T-helper 17 cell (primary cell): ENCODE measurements at regions not wholly inside any gene's neighbourhood (a gene's known extent, or its start where the extent isn't known, plus 50 kb on each side); places are given as distances from the start of the nearest gene placed in this dataset.

Experiments used
- ATAC-seq: fragments of 150-1000 bp; cut with Tn5 transposase; 2 replicates; pipeline ENCODE4 v1.10.0; 2021; ENCODE audit warnings: mild to moderate bottlenecking, moderate library complexity
- DNase-seq, 3 donors: peaks; one replicate each; pipeline versions ENCODE4 v3.0.0 to v3.0.0-alpha.2; 2020 to 2021
- H3K9me3 ChIP-seq: one replicate; pipeline ENCODE4 v1.7.0; 2013; ENCODE audit warnings: low read length, mild to moderate bottlenecking; ENCODE audit not compliant: control insufficient read depth, poor library complexity, severe bottlenecking
- H3K27ac Mint-ChIP-seq: one replicate; pipeline ENCODE4 v1.8.0; 2022; ENCODE audit warnings: mild to moderate bottlenecking, moderate library complexity, mixed read lengths
- H3K27me3 Mint-ChIP-seq: one replicate; pipeline ENCODE4 v1.8.0; 2022; ENCODE audit warnings: mixed read lengths
- H3K36me3 Mint-ChIP-seq: one replicate; pipeline ENCODE4 v1.8.0; 2022; ENCODE audit warnings: low read depth, mixed read lengths
- H3K4me1 Mint-ChIP-seq: one replicate; pipeline ENCODE4 v1.8.0; 2022; ENCODE audit warnings: mild to moderate bottlenecking, mixed read lengths
- H3K4me3 Mint-ChIP-seq: one replicate; pipeline ENCODE4 v1.8.0; 2022; ENCODE audit warnings: mild to moderate bottlenecking, moderate library complexity, mixed read lengths

DNA sequence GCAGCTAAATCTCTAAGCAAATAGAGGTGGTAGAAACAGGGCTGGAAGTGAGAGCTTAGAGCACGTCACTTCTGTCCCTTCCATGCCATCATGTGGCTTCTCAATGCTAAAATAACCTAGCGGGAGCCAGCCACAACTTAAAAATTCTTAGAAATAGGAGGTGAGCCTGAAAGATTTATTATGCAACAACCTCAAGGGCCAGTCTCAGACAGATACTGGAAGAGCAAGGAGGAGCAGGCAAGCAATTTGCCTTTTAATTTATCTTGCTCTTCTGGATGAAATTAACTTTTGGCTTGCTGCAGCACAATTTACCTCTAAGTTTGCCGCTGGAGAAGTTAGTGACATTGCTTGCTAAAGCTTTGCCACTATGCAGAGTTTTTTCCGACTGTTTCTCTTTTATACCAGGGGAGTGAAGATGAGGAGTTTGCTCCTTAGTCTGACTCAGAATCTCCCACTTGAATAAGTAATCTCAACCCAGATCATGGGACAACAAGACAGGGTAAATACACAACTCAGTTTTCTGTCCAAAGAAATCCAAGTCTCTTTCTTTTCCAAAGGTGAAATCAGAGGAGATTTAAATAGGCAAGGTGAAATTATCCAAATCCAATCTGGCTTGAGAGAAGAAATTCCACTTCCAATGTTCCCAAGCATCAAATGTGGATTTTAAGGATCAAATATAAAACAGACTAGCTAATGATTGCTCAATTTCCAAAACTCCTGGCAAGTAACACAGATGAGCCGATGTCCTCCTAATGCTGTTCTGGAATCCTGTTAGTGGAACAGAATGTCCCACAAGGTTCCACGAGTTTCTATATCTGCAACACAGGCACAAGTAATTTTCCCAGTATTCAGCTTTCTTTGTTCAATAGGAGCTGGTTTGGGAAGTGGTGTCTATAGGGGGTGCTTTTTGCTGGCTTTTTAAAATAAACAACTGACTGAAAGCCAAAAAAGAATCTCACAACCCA, 329.4 kb upstream of the RORA start:
- DNase-seq (no peak), ATAC-seq (no peak)
- Mint-ChIP-seq H3K27me3 (peaks cover 21% of the 10 kb centered on the region), H3K4me3 (no peak overlapping the region), H3K4me1 (no peaks in the 10 kb centered on the region), H3K27ac (no peak overlapping the region), H3K36me3 (no peaks in the 10 kb centered on the region)
- no peaks in the 10 kb centered on the region for H3K9me3 ChIP-seq

DNA sequence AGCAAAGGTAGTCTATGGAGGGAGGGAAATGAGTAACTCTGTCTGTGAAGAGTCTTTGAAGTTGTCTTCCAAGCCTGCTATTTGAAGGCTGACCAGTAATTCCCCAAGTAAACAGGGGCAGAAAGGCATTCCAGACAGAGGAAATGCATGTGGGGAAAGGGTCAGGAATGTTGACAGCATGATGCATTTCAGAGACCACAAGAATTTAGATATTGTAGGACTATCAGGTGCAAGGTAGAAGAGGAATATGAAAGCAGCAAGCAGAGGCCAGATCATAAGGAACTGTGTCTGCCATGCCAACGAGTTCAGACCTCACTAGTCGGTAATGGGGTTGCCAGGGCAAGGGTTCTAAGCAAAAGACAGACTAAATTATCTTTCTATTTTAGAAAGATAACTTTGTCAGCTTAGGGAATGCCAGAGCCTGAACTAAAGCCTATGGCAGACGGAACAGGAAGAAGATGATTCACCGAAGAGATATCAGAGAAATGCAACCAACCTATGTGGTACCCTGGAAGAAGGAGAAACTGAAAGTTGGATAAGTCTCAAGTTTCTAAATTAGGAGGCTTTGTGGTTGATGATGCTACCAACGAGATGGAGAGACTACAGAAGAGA, 327.0 kb upstream of the RORA start:
- H3K36me3 Mint-ChIP-seq = peaks cover 2% of the 10 kb centered on the region
- no peak for ATAC-seq
- H3K4me1 Mint-ChIP-seq = no peaks in the 10 kb centered on the region
- no peak for DNase-seq
- H3K9me3 ChIP-seq = no peaks in the 10 kb centered on the region
- peaks cover 18% of the 10 kb centered on the region for H3K27me3 Mint-ChIP-seq
- H3K27ac Mint-ChIP-seq = no peak overlapping the region
- no peak overlapping the region for H3K4me3 Mint-ChIP-seq

DNA sequence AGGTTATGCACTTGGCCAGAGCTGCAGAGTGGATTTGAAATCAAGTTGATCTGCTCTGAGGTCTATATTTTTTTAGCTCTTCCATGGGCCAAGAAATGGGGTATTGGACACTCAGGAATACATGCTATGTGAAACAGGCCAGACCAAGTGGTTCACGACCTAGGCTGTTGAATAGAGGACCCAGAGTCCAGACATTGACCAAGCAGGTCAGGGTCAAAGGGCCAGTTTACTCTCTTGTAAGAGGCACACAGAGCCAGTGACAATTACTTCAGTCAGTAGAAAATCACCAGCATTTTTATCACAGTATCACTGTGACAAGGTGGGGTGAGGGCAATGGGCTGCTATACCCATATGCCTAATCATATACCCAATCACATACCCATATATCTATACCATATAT, 320.6 kb upstream of the RORA start:
- no peaks in the 10 kb centered on the region for H3K9me3 ChIP-seq
- Mint-ChIP-seq H3K27ac (no peak overlapping the region), H3K27me3 (peaks cover 13% of the 10 kb centered on the region), H3K36me3 (peaks cover 2% of the 10 kb centered on the region), H3K4me1 (no peaks in the 10 kb centered on the region), H3K4me3 (no peak overlapping the region)
- DNase-seq (no peak), ATAC-seq (no peak)

DNA sequence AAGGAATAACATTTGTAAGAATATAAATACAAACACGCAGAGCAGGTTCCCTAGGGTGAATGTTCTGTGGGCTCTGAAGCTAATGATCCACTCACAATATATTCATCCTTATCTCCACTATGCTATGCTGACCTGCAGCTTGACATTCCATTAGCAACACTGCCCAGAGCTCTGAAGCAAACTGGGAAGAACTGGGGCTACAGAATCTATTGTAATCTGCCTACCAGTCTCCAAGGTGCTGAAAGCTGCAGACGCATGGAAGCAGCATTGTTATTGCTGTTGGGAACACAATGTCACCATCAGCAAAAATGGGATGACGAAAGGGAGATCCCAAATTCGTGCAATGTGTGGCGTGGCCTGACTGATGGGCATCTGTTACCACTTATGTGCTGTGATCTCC, 316.7 kb upstream of the RORA start:
- no peaks in the 10 kb centered on the region for H3K9me3 ChIP-seq
- no peak for DNase-seq
- no peaks in the 10 kb centered on the region for H3K4me1 Mint-ChIP-seq
- H3K27ac Mint-ChIP-seq = no peak overlapping the region
- H3K36me3 Mint-ChIP-seq = no peaks in the 10 kb centered on the region
- peaks cover 12% of the 10 kb centered on the region for H3K27me3 Mint-ChIP-seq
- ATAC-seq = no peak
- H3K4me3 Mint-ChIP-seq = no peak overlapping the region

DNA sequence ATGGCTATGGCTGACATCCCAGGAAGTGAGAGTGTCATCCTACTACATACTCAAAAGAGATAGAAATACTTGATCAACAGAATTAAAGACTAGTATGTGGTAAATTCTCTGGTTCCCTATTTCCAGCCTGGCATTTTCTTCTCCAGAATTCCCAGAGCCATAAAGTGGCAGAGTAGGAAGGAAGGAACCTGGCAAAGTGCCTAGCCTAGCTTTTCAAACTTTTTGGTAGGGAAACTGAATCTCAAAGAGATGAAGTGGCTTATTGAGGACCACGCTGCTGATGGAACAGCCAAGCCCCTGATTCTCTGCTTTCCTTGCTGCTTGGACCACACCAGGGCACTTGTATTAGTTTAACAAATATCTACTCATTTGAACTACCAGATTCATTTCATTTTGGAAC, 312.4 kb upstream of the RORA start:
- H3K27ac Mint-ChIP-seq = no peak overlapping the region
- H3K27me3 Mint-ChIP-seq = peaks cover 37% of the 10 kb centered on the region
- DNase-seq (no peak), ATAC-seq (no peak)
- H3K36me3 Mint-ChIP-seq = no peaks in the 10 kb centered on the region
- H3K4me1 Mint-ChIP-seq = peaks cover 2% of the 10 kb centered on the region
- no peaks in the 10 kb centered on the region for H3K9me3 ChIP-seq
- H3K4me3 Mint-ChIP-seq = no peak overlapping the region

DNA sequence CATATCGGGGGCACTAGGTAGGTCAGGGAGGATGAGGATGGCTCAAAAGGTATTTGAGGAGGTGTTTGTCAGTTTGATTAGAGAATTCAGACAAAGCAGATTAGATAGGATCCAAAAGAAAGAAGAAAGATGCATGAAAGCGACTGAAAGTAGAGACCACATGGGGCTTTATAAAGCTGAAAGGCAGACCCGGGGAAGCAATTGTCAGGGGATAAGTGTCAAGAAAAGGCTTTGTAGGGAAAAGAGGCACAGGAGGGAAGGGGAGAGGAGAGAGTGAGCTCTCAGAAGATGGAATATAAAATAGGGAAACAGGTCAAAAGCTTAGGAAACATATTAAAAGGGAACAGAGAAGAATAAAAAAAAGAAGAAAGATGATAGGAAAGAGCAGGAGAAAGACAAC, 308.2 kb upstream of the RORA start:
- H3K9me3 ChIP-seq = no peaks in the 10 kb centered on the region
- Mint-ChIP-seq H3K4me1 (peaks cover 2% of the 10 kb centered on the region), H3K4me3 (no peak overlapping the region), H3K27me3 (peaks cover 46% of the 10 kb centered on the region), H3K36me3 (no peaks in the 10 kb centered on the region), H3K27ac (peak overlapping the region; percentile 4)
- ATAC-seq = no peak
- DNase-seq = no peak

DNA sequence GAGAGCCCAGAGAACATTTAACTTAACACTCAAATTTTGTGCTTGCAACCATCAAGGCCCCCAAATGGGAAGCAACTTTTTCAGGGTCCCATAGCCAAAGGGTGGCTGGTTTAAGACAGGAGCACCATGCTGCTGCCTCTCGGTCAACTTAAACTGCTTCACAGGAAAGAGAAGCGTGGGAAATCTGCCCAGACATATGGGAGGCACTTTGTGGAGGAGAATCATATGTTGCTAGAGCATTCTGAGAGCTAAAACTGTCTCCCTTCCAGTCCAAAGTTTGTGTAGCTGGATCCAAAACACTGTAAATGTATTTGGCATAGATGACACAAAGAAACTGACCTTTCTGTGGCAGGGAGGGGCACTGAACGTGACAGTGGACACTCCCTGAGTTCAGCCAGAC, 305.9 kb upstream of the RORA start:
- H3K4me1 Mint-ChIP-seq = peaks cover 2% of the 10 kb centered on the region
- no peak for ATAC-seq
- DNase-seq = no peak

DNA sequence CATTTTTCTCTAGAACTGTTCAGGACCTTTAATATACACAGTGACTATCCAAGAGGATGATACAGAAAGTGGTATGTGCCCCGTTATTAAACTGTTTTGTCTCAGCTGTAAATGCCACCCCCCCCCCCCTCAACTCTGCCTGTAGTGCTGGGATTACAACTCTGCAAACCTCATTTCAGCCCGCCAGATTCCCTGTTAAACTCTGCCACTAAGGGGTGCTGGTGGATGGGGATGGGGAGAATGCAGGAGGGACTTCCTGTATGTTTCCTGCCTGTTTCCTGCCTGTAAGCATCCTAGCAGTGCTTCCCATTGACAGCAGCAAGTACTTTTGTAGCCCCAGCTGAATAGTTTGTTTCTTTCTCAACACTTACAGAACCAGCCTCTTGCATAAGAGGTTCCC, 301.7 kb upstream of the RORA start:
- ATAC-seq = no peak
- Mint-ChIP-seq H3K36me3 (no peaks in the 10 kb centered on the region), H3K27ac (no peak overlapping the region), H3K4me3 (no peak overlapping the region), H3K27me3 (peaks cover 43% of the 10 kb centered on the region), H3K4me1 (peaks cover 3% of the 10 kb centered on the region)
- DNase-seq = no peak
- H3K9me3 ChIP-seq = no peaks in the 10 kb centered on the region

More for the DNA sequence above, 305.9 kb upstream of the RORA start:
- no peaks in the 10 kb centered on the region for H3K9me3 ChIP-seq
- Mint-ChIP-seq H3K27me3 (peaks cover 52% of the 10 kb centered on the region), H3K36me3 (no peaks in the 10 kb centered on the region), H3K27ac (no peak overlapping the region), H3K4me3 (no peak overlapping the region)

DNA sequence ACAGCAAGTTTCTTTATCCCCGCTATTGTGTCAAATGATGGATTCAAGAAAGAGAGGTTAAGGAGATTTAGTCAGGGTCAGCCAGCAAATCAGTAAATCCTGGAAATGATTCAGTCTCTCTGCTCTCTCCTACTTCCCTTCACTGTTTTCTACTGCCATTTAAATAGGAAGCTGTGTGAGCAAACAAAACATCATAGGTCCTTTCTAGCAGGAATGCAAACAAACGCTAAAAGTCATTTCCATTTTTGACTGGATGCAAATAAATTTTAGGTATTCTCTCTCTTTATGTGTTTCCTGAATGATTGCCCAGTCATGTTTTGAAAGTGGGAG, 299.4 kb upstream of the RORA start:
- DNase-seq (no peak), ATAC-seq (no peak)
- Mint-ChIP-seq H3K4me1 (peaks cover 3% of the 10 kb centered on the region), H3K27ac (no peak overlapping the region), H3K4me3 (no peak overlapping the region), H3K27me3 (peaks cover 42% of the 10 kb centered on the region), H3K36me3 (no peaks in the 10 kb centered on the region)
- no peaks in the 10 kb centered on the region for H3K9me3 ChIP-seq

DNA sequence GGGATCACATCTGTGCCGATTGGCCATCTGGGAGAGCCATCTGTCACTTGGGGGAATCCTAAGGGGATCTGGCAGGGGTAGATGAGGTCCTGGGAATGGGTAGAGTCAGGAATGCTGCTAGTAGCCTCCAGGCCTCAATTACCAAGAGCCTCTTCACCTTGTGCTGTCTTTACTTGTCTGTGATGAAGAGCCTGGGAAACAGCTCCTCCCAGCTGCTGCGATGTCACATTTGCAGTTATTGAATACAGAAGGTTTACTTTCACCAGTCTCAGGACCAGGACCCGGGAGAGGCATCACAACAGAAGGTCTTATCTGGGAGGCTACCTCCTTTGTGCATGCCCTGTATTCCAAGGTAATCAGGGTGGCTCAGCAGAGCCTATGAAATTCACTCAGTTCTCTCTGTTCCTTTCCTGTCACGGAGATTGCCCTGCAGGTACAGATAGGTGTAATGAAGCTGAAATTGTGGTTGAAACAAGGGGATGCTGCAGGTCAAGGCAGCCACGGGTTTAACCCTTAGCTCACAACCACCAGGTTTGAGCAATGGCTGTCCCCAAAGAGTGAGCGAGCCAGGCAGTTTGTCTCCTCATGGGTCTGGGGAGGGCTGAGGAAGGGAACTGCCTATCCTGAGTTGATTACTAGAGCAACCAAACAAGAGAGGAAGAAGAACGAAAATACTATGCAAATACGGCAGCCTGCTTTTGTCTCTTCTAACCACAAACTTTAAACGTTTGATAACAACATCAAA, 298.9 kb upstream of the RORA start:
- Mint-ChIP-seq H3K36me3 (no peaks in the 10 kb centered on the region), H3K4me1 (peaks cover 3% of the 10 kb centered on the region), H3K27ac (no peak overlapping the region), H3K4me3 (no peak overlapping the region), H3K27me3 (peaks cover 47% of the 10 kb centered on the region)
- no peak for ATAC-seq
- DNase-seq = no peak
- H3K9me3 ChIP-seq = no peaks in the 10 kb centered on the region

DNA sequence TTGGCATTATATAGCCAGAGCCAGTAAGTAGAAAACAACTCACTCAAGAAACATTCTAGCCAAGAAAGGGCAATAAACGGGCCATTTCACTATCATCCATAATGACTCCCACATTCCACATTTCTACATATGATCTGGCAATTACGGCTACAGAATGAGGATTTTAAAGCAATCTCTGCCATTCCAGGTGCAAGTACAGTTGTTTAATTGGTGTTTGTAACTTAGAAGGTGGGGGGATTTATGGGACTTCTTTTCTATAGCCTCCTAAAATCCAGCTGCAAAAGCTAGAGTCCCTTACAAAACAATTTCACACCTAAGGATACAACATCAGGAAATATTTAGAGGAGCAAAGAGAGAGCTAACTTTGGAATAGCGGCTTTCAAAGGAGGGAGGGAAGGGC, 295.4 kb upstream of the RORA start:
- DNase-seq = no peak
- H3K27me3 Mint-ChIP-seq = peaks cover 48% of the 10 kb centered on the region
- H3K4me1 Mint-ChIP-seq = peaks cover 3% of the 10 kb centered on the region
- no peak for ATAC-seq
- H3K36me3 Mint-ChIP-seq = no peaks in the 10 kb centered on the region
- no peak overlapping the region for H3K27ac Mint-ChIP-seq
- H3K9me3 ChIP-seq = no peaks in the 10 kb centered on the region
- no peak overlapping the region for H3K4me3 Mint-ChIP-seq

DNA sequence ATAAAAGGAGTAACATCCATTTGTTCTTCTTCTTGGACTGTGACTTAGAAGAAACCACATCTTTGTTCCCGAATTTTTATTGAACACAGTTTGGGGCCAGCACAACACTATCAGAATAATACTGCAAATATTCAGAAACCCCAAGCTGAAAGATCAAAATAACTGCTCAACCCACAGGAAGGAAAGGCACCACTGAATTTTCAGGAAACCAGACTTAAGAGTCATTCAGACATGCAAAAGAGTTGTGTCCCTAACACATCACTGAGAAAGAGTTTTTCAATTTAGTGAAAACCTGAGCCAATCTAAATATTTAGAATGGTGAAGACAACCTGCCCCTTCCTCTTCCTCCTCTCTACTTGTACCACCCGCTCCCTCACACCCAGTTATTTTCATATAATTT, 295.0 kb upstream of the RORA start:
- DNase-seq (no peak), ATAC-seq (no peak)
- Mint-ChIP-seq H3K36me3 (no peaks in the 10 kb centered on the region), H3K27ac (no peak overlapping the region), H3K27me3 (peaks cover 46% of the 10 kb centered on the region), H3K4me3 (no peak overlapping the region), H3K4me1 (peaks cover 3% of the 10 kb centered on the region)
- H3K9me3 ChIP-seq = no peaks in the 10 kb centered on the region

DNA sequence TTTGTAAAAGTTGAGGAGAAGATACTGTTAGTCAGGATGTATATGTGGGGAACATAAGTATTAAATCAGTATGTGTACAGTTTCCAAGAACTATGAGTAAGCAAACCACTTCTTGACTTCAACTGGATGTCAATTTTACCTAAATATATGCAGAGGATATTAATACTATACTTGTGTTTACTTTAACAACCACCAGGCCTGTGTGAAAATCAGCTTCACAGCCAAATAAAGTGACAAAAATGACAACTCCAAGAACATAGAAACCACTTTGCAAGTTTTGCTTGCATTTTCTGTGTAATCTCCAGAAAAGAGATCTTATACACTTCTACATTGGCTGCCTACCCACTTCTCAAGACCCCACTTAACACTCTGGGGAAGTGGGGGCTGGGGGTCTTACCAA, 293.3 kb upstream of the RORA start:
- H3K4me1 Mint-ChIP-seq = no peaks in the 10 kb centered on the region
- no peak for DNase-seq
- H3K27ac Mint-ChIP-seq = no peak overlapping the region
- peaks cover 40% of the 10 kb centered on the region for H3K27me3 Mint-ChIP-seq
- H3K9me3 ChIP-seq = no peaks in the 10 kb centered on the region
- no peak overlapping the region for H3K4me3 Mint-ChIP-seq
- ATAC-seq = no peak
- H3K36me3 Mint-ChIP-seq = no peaks in the 10 kb centered on the region
